ENCODE measurements at regions not wholly inside any gene's neighbourhood (a gene's known extent, or its start where the extent isn't known, plus 50 kb on each side); places are given as distances from the start of the nearest gene placed in this dataset.

DNA sequence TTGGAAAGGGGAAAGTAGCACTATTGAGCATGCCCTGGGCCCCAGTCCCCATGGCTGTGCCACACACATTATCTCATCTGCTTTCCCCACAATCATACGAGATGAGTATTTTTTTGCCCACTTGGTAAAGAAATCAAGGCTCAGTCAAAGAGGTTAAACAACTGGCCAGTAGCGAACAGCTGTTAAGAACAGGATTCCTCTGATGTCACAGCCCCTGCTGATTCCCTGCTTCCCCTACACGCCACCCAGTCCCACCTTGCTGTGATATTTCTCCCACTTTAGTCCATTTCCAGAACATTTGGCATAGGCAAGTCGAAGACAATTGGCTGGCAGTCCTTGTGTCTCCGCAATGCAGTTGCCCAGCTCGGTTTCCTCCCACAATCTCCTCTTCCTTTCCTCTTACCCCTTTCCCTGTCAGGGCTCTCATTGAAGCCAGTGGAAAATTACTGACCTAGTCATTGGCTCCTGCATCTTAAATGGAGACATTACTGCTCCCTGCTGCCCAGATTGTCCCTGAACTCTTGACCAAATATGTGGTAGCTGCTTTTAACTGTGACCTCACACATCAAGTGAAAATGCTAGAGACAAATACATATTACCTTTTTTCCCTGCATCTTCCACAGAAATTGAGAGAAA is 56.5 kb upstream of the EEPD1 start:
- Mint-ChIP-seq H3K27ac (no peak overlapping the region), H3K27me3 (ENCODE audit: low read depth) (peaks cover 2% of the 10 kb centered on the region; the same call in 1 of the 2 replicates), H3K4me3 (no peak overlapping the region), H3K9me3 (peaks cover 13 to 16% of the 10 kb centered on the region in 2 experiments), H3K36me3 (ENCODE audit: insufficient read depth in 1 of 3, low read depth in 3 of 3) (peaks cover 4 to 11% (median 6%) of the 10 kb centered on the region in 3 experiments; a peak in 6 of 7 replicates), H3K4me1 (no peaks in the 10 kb centered on the region)
- Histone ChIP-seq H4K8ac (replicated peaks; ENCODE audit: insufficient read length, low read depth, low read length) (no peak overlapping the region), H4K91ac (ENCODE audit: insufficient read length, low read depth, low read length) (no peak overlapping the region), H3K23ac (ENCODE audit: insufficient read length, low read depth, low read length) (no peak overlapping the region), H3K9ac (ENCODE audit: extremely low read depth, insufficient read length, low read length) (no peak overlapping the region), H3K79me1 (ENCODE audit: insufficient read depth, low read depth, low read length, poor library complexity, severe bottlenecking) (no peaks in the 10 kb centered on the region), H4K5ac (ENCODE audit: insufficient read length, low read depth, low read length) (no peak overlapping the region), H3K9me3 (ENCODE audit: control insufficient read depth, low read depth, low read length) (no peaks in the 10 kb centered on the region), H3K27me3 (ENCODE audit: insufficient read depth, low read length) (no peaks in the 10 kb centered on the region), H3K79me2 (ENCODE audit: insufficient read depth, low read length) (no peaks in the 10 kb centered on the region), H3K4me2 (ENCODE audit: insufficient read depth, insufficient read length, low read length) (no peak overlapping the region), H4K20me1 (ENCODE audit: control insufficient read depth, insufficient read depth, insufficient read length) (no peaks in the 10 kb centered on the region), H2AFZ (ENCODE audit: low read length) (peak overlapping the region; percentile 40), H2BK5ac (ENCODE audit: insufficient read length, low read length) (no peak overlapping the region), H3K18ac (ENCODE audit: insufficient read length, low read depth, low read length) (no peak overlapping the region), H2BK20ac (ENCODE audit: low read depth, low read length, poor library complexity, severe bottlenecking) (peak overlapping the region; percentile 26), H3K4ac (ENCODE audit: low read depth, low read length) (no peak overlapping the region), H3K27ac (ENCODE audit: insufficient read length, low read depth, low read length) (no peak overlapping the region), H3K14ac (ENCODE audit: insufficient read depth, low read length) (no peak overlapping the region), H3K4me1 (ENCODE audit: insufficient read depth, low read length) (peaks cover 6% of the 10 kb centered on the region; the same call in 1 of the 2 replicates), H3K23me2 (ENCODE audit: insufficient read length, low read depth, low read length, poor library complexity, severe bottlenecking) (no peaks in the 10 kb centered on the region), H2BK12ac (ENCODE audit: insufficient read length, low read depth, low read length) (no peak overlapping the region), H3T11ph (ENCODE audit: low read length) (no peak overlapping the region), H2BK15ac (ENCODE audit: low read depth, low read length) (no peak overlapping the region), H2BK120ac (ENCODE audit: low read depth, low read length, poor library complexity, severe bottlenecking) (no peak overlapping the region), H2AK5ac (ENCODE audit: insufficient read length, low read length) (no peak overlapping the region), H3K56ac (ENCODE audit: insufficient read length, low read depth, low read length) (no peak overlapping the region)
- DNase-seq = peak; percentile 48
- TF ChIP-seq, protein P1, sequence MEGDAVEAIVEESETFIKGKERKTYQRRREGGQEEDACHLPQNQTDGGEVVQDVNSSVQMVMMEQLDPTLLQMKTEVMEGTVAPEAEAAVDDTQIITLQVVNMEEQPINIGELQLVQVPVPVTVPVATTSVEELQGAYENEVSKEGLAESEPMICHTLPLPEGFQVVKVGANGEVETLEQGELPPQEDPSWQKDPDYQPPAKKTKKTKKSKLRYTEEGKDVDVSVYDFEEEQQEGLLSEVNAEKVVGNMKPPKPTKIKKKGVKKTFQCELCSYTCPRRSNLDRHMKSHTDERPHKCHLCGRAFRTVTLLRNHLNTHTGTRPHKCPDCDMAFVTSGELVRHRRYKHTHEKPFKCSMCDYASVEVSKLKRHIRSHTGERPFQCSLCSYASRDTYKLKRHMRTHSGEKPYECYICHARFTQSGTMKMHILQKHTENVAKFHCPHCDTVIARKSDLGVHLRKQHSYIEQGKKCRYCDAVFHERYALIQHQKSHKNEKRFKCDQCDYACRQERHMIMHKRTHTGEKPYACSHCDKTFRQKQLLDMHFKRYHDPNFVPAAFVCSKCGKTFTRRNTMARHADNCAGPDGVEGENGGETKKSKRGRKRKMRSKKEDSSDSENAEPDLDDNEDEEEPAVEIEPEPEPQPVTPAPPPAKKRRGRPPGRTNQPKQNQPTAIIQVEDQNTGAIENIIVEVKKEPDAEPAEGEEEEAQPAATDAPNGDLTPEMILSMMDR (conservative IDR thresholded peaks at IDR 0.05) = no peak
- no CpG with 5 or more reads among the region's 6 CpGs for WGBS (ENCODE audit: extremely low coverage, insufficient read length, low lambda C conversion rate)
